ENCODE measurements at regions not wholly inside any gene's neighbourhood (a gene's known extent, or its start where the extent isn't known, plus 50 kb on each side); places are given as distances from the start of the nearest gene placed in this dataset.

DNA sequence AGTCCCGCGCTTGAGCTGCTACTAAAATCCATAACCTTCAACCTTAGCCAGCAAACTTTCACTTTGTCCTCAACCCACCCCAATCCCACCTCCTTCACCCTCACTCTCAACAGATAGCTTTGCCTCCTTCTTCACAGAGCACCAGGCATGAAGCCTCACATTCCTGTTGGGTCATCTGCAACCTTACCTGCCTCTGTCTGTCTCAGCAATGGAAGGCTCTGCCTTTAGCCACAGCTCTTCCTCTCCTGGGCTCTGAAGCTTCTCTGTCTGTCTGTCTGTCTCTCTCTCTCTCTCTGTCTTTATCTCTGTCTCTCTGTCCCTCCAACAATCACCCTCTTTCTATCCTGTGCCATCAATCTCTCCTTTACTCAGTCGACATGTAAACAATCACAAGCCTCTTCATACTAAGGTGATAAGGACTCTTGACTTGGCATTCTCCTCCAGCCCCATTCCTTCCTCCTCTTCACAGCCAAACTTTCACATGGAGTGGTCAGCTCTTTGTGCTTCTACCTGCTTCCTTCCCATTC is 220.8 kb downstream of the SPTSSA start:
- DNase-seq (ENCODE audit: low spot score) = no peak

DNA sequence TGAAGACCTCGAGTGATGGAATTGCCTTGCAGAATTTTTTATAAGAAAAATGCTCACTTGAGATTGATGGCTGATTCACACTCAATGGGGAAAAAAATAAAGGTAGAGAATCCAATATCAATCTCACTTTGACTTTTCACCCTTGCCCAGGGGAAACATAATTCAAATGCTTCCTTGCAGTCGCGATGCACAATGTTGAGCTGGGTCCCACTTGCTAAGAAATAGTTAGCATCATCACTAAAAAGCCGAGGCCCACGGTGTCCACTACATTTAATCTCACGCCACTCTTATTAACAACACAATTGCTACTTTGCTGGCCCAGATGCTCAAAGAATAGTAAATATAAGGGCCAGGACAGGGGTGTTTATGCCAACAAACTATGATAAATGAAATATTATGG is 223.4 kb downstream of the SPTSSA start:
- DNase-seq (ENCODE audit: low spot score) = no peak

DNA sequence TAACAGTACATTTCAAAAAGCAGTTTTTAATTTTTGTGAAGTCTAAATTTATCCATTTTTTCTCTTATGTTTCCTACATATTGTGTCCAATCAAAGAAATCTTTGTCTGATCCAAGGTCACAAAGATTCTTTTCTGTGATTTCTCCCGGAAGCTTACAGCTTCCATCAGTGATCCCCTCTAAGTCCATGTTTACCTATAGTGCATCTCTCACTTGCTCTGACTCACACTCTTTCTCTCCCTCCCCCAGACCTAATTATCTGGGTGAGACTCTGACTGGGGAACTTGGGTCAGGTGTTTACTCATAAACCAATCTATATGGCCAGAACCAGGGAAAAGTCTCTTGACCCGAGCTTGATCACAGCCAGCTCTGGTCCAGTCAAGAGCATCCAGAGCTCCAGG is 224.4 kb downstream of the SPTSSA start:
- no peak for DNase-seq (ENCODE audit: low spot score)

DNA sequence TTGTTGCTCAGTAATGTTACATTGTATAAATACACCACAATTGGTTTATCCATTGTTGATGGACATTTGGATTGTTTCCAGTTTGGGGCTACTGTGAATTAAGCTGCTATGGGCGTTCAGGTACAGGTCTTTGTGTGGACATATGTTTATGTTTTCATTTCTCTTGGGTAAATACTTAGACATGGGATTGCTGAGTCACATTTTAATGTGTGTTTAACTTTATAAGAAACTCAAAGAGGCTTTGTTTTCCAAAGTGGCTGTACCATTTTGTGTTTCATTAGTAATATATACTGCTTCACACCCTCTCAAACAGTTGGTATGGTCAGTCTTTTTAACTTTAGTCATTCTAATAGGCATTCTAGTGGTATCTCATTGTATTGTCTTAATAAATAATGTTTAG is 225.0 kb downstream of the SPTSSA start:
- DNase-seq (ENCODE audit: low spot score) = no peak

DNA sequence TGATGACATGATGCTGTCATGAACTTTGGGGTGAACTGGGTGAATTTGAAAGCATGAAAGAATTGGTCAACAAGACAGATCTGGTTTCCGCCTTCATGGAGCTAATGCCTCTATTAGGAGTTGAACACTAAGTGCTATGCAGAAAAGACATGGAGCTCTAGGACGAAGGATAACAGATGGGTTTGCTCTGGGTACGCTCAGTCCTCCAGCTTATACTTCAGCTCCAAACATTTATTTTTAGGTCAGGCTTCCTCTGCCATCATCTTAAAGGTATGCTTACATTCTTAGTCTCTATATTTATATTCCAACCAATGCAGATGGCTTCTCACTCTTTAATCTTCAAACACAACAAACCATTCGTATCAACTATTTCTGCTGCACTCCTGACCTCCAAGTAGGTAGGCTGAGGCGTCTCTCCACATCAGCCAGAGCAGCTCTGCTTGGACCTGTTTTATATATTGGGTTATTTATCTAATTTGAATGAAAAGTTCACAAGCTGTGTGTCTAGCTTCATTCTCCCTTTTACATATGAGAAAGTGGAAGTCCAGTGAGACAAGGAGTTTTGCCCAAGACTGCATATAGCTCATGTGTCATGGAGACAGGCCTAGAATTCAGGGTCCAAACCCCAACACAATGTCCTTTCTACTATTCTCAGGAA is 226.3 kb downstream of the SPTSSA start:
- DNase-seq (ENCODE audit: low spot score) = no peak

DNA sequence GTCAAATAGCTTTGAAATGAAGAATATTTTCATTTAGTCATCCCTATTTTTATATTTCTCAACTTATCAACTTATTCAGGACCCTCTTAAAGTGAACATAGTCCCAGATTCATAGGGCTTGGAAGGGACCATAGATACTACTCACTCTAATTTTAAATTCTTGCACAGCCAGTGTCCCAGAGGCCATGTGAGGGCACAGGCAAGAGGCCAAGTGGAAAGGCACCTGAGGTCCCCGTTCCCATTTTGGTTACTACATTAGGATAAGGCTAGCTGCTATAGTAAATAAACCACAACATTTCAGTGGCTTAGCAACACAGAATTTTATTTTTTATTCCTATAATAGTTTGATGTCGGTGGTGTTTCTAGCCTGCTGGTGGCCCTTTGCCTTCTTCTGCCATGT is 227.8 kb downstream of the SPTSSA start:
- DNase-seq (ENCODE audit: low spot score) = no peak

DNA sequence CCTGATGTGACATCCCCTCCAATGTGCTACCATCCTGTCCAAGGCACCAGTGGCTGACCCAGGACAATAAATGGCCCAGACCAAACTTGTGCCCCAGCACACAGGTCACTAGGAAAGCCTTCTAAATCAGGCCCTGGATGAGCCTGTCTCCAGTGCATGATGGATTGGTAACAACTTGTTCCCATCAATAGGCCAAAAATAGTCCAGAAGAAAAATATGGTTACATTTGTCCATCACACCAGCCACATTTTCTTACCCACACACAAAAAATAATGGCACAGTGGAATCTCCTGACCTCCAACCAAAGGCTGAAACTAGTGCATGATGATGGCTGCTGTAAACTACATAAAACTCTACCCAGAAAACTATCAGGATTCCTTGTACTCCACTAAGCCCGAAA is 228.4 kb downstream of the SPTSSA start:
- no peak for DNase-seq (ENCODE audit: low spot score)

DNA sequence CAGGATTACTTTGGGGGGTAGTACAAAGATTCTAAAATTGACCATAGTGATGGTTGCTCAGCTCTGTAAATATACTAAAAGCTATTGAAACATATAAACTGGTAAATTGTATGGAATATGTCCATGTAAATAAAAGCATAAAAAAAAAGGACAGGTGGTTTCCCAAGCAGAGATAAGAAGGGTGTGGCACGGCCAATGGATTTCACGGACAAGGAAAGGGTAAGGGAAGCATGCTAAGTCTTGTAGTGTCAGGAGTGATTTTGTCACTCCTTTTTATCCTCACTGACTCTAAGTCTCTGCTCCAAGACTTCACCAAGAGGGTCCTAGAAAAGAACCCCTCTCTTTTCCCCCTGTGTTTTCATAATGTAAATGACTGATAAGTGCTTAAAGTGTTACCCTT is 229.2 kb downstream of the SPTSSA start:
- no peak for DNase-seq (ENCODE audit: low spot score)

DNA sequence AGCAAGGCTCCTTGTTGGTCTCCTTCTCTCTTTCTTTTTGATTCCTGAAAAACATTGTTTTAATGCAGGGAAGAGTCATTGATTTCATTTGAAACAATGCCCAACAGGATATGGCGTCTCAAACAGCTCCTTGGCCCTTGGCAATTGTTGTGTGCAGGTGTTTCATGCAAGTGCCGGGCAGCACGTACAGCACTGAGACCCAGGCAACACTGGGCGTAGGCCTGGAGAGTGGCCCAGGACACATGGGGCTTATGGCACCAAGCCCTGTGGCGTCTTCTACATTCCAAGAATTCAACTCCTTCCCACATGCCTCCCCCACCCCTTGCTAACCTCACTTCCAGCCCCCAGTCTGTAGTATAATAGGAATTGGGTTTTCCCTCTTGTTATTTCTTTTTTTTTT is 230.4 kb downstream of the SPTSSA start:
- DNase-seq (ENCODE audit: low spot score) = no peak

DNA sequence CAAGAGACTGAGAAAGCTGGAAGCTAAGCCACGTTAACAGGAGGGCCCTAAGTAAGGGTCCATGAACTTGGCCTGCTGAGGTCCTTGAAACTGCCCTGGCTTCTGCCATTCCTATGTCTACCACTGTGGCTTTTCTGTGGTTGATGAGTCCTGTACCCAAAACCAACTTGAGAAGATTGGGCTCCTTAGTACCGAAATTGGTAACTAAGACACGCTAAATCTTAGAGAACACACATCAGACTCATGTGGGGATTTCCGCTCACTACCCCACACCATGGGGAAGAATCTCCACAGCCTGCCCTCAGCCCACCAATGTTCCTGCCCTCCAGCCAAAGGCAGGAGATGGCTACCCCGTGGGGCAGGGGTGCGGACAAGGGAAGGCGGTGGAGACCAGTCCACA is 232.9 kb downstream of the SPTSSA start:
- DNase-seq (ENCODE audit: low spot score) = no peak

DNA sequence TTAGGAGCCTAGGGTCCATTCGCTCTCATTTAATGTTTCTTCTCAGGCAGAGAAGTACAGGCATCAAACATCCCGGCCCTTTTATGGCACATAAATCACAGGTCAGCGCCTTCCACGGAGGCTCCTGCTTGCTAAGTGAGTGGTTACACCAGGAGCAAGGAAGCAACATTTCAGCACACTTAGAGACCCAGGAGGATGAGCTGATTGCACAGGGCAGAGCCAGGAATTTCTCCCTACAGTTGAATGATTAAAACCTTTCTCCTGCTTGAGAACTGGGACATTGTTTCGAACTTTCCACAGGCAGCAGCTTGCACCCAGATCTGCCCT is 233.4 kb downstream of the SPTSSA start:
- no peak for DNase-seq (ENCODE audit: low spot score)

DNA sequence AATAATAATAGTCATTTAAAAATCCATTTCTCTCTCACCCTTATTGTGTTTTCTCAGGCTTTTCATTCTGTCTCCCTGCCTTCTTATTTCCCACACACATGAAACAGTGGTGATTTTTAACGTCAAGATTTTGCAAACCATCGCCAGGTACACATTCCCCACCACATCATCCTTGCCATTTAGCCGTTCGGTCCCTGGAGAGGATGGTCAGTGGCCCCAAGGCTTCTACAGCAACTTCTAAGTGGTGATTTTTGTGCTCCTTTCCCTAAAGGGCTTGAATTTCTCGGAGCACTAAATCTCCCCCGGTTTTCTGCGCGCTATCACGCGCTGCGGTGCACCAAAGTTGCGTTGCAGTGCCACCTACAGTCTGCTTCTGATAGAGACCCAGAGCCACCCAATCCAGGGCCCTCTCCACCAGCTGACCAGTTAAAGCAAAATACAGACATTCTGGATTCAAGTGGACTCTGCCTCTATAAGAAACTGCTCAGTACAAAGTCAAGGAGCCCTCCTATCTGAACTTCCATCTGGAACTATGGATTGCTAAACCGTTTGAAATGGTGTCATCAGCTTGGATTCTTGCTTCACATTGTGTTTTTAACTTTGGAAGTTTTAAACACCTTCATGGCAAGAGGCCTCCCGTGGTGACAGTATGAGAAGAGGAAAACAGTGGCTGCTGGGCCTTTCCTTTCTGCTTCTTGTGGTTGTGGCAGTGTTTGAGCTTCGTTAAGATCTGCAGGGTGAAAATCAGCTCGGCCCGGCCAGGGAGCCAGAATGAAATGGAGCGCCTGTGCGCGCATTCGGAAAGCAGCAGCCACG is 234.0 kb downstream of the SPTSSA start:
- DNase-seq (ENCODE audit: low spot score) = peak; percentile 88

DNA sequence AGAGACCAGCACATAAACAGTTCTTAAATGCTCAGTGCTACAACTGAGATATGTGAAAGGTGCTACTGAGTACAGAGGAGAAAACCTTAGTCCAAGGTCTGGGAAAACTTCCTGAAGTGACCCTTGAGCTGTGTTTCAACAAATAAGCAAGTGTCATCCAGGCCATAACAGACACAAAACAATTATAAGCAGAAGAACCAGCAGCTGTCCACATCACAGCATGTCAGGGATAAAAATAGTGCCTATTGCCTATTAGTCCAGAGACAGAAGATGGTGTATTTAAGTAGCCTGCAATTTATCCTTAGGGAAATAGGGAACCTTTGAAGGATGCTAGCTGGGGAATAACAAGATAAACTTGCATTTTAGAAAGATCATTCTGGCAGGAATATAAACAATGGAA is 237.8 kb downstream of the SPTSSA start:
- no peak for DNase-seq (ENCODE audit: low spot score)

DNA sequence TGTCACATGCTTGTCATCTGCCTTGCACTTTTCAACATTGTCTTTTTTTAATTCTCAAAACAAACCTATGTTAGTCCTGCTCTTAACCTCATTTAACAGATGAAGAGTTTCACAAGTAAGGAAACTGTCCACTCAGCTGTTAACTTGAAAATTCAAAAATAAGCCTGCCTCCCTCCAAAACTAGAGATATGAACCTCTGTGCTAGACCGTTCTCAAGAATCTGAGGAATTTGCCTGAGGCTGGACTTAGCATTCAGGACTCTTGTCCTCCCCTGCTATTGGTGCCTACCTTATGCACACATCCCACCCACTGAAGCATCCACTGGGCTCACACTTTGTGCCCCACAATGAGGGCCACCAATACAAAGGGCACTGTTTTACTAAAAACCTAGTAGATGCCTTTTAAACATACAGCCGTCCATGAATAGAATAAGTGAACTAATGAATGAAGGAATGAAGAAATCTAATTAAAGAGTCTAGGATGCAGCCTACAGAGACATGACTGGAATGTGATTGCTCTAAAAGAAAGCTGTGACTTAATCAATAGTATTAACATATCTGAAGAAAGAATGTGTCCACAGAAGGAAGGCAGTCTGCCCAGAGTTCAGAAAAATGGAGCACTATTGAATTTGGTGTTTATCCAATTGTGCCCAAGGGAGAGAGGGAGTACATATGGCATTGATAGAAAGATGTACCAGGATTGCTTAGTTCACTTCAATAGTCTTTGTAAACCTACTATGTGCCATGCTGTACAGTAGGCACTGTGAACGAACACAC is 238.5 kb downstream of the SPTSSA start:
- no peak for DNase-seq (ENCODE audit: low spot score)

DNA sequence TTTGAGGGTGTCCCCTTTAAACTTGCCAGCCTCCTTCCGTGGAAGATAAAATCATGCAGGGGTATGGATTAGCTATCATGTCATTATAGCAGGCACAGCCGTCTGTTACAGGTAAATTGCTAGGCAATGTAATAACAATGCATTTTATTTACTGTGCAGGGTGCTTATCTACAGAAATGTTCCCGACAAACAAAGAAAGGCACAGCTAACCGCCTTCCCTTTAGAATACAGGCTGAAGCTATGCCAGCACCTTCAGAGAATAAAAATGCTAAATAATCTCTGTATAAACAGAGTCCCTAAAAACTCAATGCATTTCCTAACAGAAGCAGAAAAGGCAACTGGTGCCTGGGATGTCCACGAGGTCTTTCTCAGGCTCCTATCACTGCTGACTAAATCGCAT is 239.2 kb downstream of the SPTSSA start:
- DNase-seq (ENCODE audit: low spot score) = no peak

DNA sequence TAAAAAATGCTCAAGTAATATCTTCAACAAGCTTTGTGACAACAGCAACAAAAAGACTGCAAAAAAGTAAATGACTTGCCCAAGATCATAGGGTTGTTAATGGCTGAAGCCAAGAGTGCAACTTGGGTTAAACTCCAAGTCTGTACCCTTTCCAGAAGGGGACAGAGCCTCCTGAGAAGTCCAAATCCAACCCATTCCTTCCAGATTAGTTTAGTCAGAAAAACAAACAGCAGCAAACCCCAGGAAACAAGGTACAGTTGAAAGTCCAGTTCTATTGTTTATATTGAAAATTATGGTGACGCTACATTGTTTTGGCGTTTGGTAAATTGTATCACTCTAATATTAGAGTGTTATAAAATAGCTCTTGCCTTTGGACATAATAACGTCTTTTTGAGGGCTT is 239.9 kb downstream of the SPTSSA start:
- no peak for DNase-seq (ENCODE audit: low spot score)

DNA sequence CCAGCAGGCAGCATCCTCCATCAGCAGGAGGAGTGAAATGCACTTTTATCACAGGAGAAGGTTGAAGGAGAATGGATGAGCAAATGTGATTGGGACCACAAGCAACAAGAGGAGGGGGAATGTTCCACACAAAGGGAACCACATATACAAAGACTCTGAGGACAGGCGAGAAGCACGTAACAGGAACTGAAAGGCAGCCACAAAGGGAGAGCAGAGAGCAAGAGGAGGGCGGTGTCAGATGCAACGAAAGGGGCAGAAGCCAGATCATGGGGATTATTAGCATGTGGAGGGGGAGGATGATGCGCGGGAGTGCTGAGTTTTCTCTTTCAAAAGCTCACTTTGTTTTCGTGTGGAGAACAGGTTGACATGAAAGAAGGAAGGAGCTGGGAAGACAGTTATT is 241.1 kb downstream of the SPTSSA start:
- no peak for DNase-seq (ENCODE audit: low spot score)

DNA sequence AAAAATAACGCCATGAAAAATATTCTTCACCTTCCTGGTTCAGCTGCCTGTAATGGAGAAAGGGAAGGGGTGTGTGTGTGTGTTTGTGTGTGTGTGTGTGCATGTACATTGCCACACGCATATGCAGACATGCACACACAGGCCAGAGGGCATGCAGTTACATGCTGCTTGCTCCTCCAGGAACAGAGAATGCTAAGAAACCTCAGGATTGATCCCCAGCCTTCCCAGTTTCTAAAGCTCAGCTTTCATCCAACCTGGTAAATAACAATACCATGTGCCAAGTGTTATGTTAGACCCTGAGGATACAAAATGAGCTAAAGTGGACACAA is 241.7 kb downstream of the SPTSSA start:
- no peak for DNase-seq (ENCODE audit: low spot score)

DNA sequence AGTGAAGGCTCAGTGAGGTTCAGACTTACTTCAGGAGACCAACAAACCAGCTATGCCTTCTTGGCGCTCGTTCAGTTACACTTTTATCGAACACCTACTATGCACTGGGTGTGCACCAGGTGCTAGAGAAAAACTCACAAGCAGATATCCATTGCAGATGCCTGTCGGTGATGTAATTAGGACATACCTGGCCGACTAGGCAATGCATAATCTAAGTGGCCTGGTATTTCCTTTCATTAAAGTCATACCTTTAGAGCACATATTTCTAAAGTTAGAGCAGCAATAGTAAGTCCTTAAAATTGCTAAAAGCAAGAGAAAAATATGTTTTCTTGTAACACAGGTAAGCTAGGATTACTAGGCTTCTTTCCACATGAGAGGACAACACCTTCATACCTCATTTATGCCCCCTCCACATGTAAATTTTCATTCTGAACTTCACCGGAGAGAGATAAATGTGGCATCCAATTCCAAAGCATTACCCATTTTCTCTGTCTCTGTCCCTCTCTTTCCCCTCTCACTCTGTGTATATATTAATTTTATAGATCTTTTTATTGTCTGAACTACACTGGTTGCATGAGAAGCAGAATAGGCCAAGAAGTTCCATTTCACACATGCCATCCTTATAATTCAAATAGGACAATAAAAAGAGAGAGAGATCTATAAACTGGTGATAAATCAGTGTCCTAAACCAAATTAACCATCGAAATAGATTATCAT is 242.2 kb downstream of the SPTSSA start:
- DNase-seq (ENCODE audit: low spot score) = no peak

DNA sequence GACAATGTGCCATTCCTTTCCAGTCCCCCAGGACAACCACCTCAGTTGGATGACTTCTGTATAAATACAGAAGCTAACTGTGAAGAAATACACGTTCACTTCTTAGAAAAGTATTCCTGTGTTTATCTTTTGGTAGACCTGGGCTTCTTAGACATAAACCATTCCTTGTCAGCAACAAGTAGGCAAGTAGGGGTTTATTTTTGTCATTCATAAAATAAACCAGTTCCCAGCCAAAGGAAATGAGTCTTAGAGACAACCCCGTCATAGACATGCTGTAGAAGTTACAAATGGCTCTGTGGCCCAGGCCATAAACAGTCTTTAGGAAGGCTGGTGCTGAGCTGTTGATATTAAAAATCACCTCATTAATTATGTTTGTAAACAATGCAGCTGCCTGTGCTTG is 243.2 kb downstream of the SPTSSA start:
- DNase-seq (ENCODE audit: low spot score) = no peak

DNA sequence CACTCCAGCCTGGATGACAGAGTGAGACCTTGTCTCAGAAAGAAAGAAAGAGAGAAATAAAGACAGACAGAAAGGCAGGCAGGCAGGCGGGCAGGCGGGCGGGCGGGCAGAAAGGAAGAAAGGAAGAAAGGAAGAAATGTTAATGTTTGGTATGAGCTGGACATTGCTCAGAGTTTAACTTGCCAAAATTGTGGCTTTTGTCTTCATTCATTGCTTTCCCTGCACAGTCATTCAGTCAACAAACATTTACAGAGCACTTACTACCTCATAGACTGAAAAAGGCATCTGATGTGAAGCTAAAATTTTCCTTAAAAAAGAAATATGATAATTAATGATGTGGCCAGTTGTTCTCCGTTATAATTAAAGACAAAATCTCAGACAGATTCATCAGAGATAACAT is 247.1 kb downstream of the SPTSSA start:
- DNase-seq (ENCODE audit: low spot score) = no peak

DNA sequence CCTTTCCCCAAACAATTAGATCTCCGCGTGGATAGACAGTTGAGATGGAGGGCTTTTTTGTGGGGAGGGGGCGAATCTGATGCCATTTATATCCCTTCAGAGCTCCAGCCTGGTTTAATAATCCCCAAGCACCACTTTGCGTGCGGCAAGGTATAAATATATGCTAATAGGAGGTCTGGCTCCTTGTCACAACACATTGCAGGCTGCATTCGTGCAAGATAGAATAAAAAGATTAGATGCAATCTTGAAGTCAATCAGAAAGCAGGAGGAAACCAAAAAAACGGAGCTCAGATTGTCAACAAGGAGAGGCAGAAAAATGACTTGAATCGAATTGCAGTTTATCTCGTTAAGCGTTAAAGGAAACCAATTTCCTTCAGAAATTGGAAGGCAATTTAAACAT is 248.7 kb downstream of the SPTSSA start:
- DNase-seq (ENCODE audit: low spot score) = no peak

Measured in GM03348 (cell line).